ENCODE measurements at regions not wholly inside any gene's neighbourhood (a gene's known extent, or its start where the extent isn't known, plus 50 kb on each side); places are given as distances from the start of the nearest gene placed in this dataset.

DNA sequence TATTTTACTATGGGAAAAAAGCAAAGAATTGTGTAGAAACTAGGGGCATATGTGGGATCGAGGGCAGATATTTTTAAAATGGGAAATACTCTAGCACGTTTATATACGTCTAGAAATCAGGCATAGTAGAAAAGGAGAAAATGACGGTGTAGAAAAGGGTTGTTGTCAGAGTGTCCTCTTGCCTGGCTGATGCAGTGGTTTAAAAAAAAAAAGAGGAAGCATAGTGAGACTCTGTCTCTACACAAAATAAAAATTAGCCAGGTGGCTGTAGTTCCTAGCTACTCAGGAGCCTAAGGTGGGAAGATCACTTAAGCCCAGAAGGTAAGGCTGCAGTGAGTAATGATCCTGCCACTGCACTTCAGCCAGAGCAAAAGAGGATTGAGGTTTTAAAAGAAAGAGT, 64.7 kb upstream of the LRRC7 start:
- H3K4me3 ChIP-seq (ENCODE audit: low read depth, low read length), result no peak overlapping the region
- TF ChIP-seq, protein P1, sequence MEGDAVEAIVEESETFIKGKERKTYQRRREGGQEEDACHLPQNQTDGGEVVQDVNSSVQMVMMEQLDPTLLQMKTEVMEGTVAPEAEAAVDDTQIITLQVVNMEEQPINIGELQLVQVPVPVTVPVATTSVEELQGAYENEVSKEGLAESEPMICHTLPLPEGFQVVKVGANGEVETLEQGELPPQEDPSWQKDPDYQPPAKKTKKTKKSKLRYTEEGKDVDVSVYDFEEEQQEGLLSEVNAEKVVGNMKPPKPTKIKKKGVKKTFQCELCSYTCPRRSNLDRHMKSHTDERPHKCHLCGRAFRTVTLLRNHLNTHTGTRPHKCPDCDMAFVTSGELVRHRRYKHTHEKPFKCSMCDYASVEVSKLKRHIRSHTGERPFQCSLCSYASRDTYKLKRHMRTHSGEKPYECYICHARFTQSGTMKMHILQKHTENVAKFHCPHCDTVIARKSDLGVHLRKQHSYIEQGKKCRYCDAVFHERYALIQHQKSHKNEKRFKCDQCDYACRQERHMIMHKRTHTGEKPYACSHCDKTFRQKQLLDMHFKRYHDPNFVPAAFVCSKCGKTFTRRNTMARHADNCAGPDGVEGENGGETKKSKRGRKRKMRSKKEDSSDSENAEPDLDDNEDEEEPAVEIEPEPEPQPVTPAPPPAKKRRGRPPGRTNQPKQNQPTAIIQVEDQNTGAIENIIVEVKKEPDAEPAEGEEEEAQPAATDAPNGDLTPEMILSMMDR (IDR thresholded peaks at IDR 0.05; ENCODE audit: insufficient read depth, low read length), result no peak
- no peak for DNase-seq (ENCODE audit: low read depth)

DNA sequence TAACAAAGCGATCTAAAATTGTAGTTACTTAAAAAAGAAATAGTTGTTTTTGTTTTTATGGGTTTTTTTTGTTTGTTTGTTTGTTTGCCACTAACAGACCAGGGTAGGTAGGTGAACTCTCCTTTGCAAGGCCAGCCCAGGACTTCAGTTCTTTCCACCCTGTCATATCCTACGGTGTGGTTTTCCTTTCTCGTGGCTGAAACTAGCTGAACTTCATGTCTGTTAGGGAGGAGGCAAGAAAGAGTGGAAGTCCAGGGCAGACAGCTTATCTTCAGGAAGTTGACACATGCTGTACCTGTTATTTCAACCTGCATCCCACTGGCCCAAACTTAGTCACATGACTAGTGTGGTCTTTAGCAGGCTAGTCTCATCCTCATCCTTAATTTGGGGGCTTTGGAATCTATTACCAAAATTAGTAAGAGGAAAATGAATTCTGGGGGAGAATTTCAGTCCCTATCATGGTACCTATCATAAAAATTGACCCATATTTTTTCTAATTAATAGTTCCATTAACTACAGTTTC, 62.9 kb upstream of the LRRC7 start:
- DNase-seq (ENCODE audit: low read depth), result no peak
- TF ChIP-seq, protein P1 (IDR thresholded peaks at IDR 0.05; ENCODE audit: insufficient read depth, low read length), result no peak
- H3K4me3 ChIP-seq (ENCODE audit: low read depth, low read length), result no peak overlapping the region

DNA sequence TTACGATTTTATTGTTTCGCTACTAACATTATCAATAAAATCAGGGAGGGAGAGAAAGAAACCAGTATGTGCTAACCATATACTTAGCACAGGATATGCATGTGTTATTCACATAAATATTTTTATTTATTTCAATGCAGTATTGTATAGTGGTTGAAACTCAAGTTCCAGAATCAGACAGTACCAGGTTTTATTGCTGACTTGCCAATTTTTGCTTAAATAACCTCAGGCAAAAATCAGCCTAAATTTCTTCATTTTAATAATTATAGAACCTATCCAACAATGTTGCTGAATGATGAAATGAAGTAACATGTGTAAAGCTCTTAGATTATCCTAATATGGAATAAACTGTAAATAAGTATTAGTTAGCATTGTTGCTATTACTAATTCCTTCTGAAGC, 61.4 kb upstream of the LRRC7 start:
- no peak for DNase-seq (ENCODE audit: low read depth)
- TF ChIP-seq, protein P1 (IDR thresholded peaks at IDR 0.05; ENCODE audit: insufficient read depth, low read length), result no peak
- no peak overlapping the region for H3K4me3 ChIP-seq (ENCODE audit: low read depth, low read length)

DNA sequence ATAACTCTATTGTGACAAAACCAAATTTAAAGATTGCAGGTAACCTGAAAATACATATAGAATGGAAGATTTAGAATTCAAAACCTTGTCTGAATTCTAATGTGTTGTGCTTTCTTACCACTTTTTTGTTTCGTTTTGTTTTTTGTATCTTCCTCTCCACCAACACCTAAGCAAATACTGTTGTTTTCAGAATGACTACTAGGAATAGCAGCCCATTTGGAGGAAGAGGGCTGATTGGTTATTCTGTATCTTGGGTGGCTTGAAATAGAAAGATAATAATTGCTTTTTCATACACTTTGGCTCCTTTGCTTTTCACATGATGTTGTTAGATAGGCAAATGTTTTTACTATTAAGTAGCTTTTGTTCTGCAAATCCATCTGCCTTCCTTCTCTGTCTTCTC, 61.0 kb upstream of the LRRC7 start:
- TF ChIP-seq, protein P1 (IDR thresholded peaks at IDR 0.05; ENCODE audit: insufficient read depth, low read length), result no peak
- H3K4me3 ChIP-seq (ENCODE audit: low read depth, low read length), result no peak overlapping the region
- DNase-seq (ENCODE audit: low read depth), result no peak

DNA sequence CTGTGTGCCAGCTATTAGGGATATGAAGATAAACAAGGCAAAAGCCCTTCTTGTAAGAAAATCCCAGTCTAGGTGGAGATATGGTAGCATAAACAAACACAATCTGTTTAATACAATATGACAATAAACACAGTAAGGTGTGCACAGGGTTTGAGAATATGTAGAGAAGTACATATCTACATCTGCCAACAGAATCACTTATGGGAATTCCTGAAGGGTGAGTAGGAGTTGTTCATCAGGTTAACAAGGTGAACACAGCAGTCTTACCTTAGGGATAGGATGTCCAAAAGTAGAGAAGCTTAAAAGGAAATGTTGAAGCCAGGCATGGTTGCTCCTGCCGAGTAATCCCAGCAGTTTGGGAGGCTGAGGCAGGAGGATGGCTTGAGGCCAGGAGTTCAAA, 57.7 kb upstream of the LRRC7 start:
- DNase-seq (ENCODE audit: low read depth), result no peak
- H3K4me3 ChIP-seq (ENCODE audit: low read depth, low read length), result no peak overlapping the region
- TF ChIP-seq, protein P1 (IDR thresholded peaks at IDR 0.05; ENCODE audit: insufficient read depth, low read length), result no peak

DNA sequence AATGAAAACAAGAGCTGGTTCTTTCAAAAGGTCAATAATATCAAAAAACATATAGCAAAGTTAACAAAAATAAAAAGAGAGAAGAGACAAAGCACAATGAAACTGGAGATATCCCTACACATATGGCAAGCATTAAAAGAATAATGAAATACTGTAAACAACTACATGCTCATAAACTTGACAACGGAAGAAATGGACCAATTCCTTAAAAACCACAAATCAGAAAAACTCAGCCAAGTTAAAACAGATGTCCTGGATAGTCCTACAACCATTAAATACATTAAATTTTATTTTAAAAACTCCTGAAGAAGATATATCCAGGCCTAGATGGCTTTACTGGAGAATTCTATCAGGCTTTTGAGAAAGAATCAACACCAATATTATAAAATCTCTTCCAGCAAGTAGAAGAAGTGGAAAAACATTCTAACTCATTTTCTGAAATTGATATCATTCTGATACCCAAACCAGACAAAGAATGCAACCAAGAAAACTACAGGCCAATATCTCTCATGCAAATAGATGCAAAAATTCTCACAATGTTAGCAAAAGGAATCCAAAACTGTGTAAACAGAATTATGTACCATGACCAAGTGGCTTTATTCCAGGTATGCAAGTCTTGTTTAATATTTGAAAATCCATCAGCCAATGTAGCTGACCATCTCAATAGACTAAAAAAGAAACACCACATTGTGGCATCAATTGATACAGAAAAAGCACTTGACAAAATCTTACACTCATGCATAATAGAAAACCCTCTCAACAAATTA, 56.1 kb upstream of the LRRC7 start:
- no peak for DNase-seq (ENCODE audit: low read depth)
- TF ChIP-seq, protein P1 (IDR thresholded peaks at IDR 0.05; ENCODE audit: insufficient read depth, low read length), result no peak
- no peak overlapping the region for H3K4me3 ChIP-seq (ENCODE audit: low read depth, low read length)
